ENCODE measurements at regions not wholly inside any gene's neighbourhood (a gene's known extent, or its start where the extent isn't known, plus 50 kb on each side); places are given as distances from the start of the nearest gene placed in this dataset.

GRCh38 chr7:153090764-153091163 lies 331.2 kb downstream of the ACTR3B start:
- BruUV-seq (replicated peaks) = no TSS peak
- intact Hi-C loops (cut with micrococcal nuclease) = loop anchor here (2.0 kb wide), 1 partner anchor 744 kb away; no protein-coding TSS in a partner anchor
- no peak overlapping the region for H3K27ac Mint-ChIP-seq (ENCODE audit: low read depth, unreplicated experiment)

GRCh38 chr7:153091477-153091876 lies 331.9 kb downstream of the ACTR3B start:
- Mint-ChIP-seq H3K27ac (ENCODE audit: low read depth, unreplicated experiment) (no peak overlapping the region), H3K4me3 (ENCODE audit: unreplicated experiment) (no peak overlapping the region), H3K4me1 (ENCODE audit: insufficient read depth, unreplicated experiment) (no peaks in the 10 kb centered on the region), H3K27me3 (ENCODE audit: insufficient read depth, unreplicated experiment) (no peaks in the 10 kb centered on the region), H3K9me3 (ENCODE audit: unreplicated experiment) (peaks cover 24% of the 10 kb centered on the region), H3K36me3 (ENCODE audit: insufficient read depth, unreplicated experiment) (no peaks in the 10 kb centered on the region)
- intact Hi-C loops (cut with micrococcal nuclease) = loop anchor here (2.0 kb wide), 1 partner anchor 743 kb away; no protein-coding TSS in a partner anchor
- no TSS peak for BruUV-seq (replicated peaks)
- no peak for TF ChIP-seq CTCF (IDR thresholded peaks at IDR 0.05; ENCODE audit: unreplicated experiment)
- CTCF ChIA-PET = interaction anchor here (0.7 kb wide), 1 partner anchor 294 kb away, joined by 3 read pairs; no protein-coding TSS in a partner anchor
- no peak for DNase-seq (ENCODE audit: unreplicated experiment)
- POLR2A ChIA-PET = no interaction called here

More at GRCh38 chr7:153090764-153091163, 331.2 kb downstream of the ACTR3B start:
- H3K27me3 Mint-ChIP-seq (ENCODE audit: insufficient read depth, unreplicated experiment) = no peaks in the 10 kb centered on the region
- POLR2A ChIA-PET = no interaction called here
- peaks cover 29% of the 10 kb centered on the region for H3K9me3 Mint-ChIP-seq (ENCODE audit: unreplicated experiment)
- H3K4me3 Mint-ChIP-seq (ENCODE audit: unreplicated experiment) = no peak overlapping the region
- no peaks in the 10 kb centered on the region for H3K36me3 Mint-ChIP-seq (ENCODE audit: insufficient read depth, unreplicated experiment)
- DNase-seq (ENCODE audit: unreplicated experiment) = no peak
- peaks cover 5% of the 10 kb centered on the region for H3K4me1 Mint-ChIP-seq (ENCODE audit: insufficient read depth, unreplicated experiment)
- peak; percentile 11 for TF ChIP-seq CTCF (IDR thresholded peaks at IDR 0.05; ENCODE audit: unreplicated experiment)
- CTCF ChIA-PET = interaction anchor here (0.6 to 0.9 kb wide), 5 partner anchors 9 to 179 kb away, joined by 3 to 4 read pairs (median 4); no protein-coding TSS in a partner anchor

GRCh38 chr7:153097511-153098201 lies 338.1 kb downstream of the ACTR3B start:
- Mint-ChIP-seq H3K27ac (ENCODE audit: low read depth, unreplicated experiment) (no peak overlapping the region), H3K36me3 (ENCODE audit: insufficient read depth, unreplicated experiment) (no peaks in the 10 kb centered on the region), H3K9me3 (ENCODE audit: unreplicated experiment) (peaks cover 46% of the 10 kb centered on the region), H3K4me3 (ENCODE audit: unreplicated experiment) (no peak overlapping the region), H3K27me3 (ENCODE audit: insufficient read depth, unreplicated experiment) (no peaks in the 10 kb centered on the region), H3K4me1 (ENCODE audit: insufficient read depth, unreplicated experiment) (peaks cover 13% of the 10 kb centered on the region)
- intact Hi-C loops (cut with micrococcal nuclease) = no loop called here
- ChIA-PET POLR2A (no interaction called here), CTCF (no interaction called here)
- no peak for DNase-seq (ENCODE audit: unreplicated experiment)
- TF ChIP-seq CTCF (IDR thresholded peaks at IDR 0.05; ENCODE audit: unreplicated experiment) = no peak
- BruUV-seq (replicated peaks) = no TSS peak

GRCh38 chr7:153099235-153099634 lies 339.7 kb downstream of the ACTR3B start:
- no peak for TF ChIP-seq CTCF (IDR thresholded peaks at IDR 0.05; ENCODE audit: unreplicated experiment)
- Mint-ChIP-seq H3K4me3 (ENCODE audit: unreplicated experiment) (no peak overlapping the region), H3K36me3 (ENCODE audit: insufficient read depth, unreplicated experiment) (no peaks in the 10 kb centered on the region), H3K9me3 (ENCODE audit: unreplicated experiment) (peaks cover 39% of the 10 kb centered on the region), H3K27me3 (ENCODE audit: insufficient read depth, unreplicated experiment) (no peaks in the 10 kb centered on the region), H3K4me1 (ENCODE audit: insufficient read depth, unreplicated experiment) (peaks cover 16% of the 10 kb centered on the region), H3K27ac (ENCODE audit: low read depth, unreplicated experiment) (no peak overlapping the region)
- POLR2A ChIA-PET = no interaction called here
- DNase-seq (ENCODE audit: unreplicated experiment) = no peak
- CTCF ChIA-PET = interaction anchor here (0.5 to 1.2 kb wide), 3 partner anchors 9 to 1690 kb away, joined by 3 to 5 read pairs (median 4); no protein-coding TSS in a partner anchor
- intact Hi-C loops (cut with micrococcal nuclease) = no loop called here
- BruUV-seq (replicated peaks) = no TSS peak
